ENCODE measurements at regions not wholly inside any gene's neighbourhood (a gene's known extent, or its start where the extent isn't known, plus 50 kb on each side); places are given as distances from the start of the nearest gene placed in this dataset.

GRCh38 chr4:155529716-155530115 lies 136.9 kb upstream of the GUCY1A1 start:
- H2AFZ ChIP-seq (ENCODE audit: control insufficient read depth, low read length), result no peak overlapping the region
- no peaks in the 10 kb centered on the region for H3K4me1 ChIP-seq (ENCODE audit: control insufficient read depth, extremely low read depth, insufficient read depth, low read length)
- no peak overlapping the region for H3K27ac ChIP-seq (ENCODE audit: control insufficient read depth, insufficient read depth, low read length)
- no peak overlapping the region for H3K4me2 ChIP-seq (ENCODE audit: control insufficient read depth, extremely low read depth, insufficient read depth, low read depth, low read length)
- no peak overlapping the region for H3K4me3 ChIP-seq (ENCODE audit: control insufficient read depth in 2 of 3, extremely low read depth in 1 of 3, insufficient read depth in 2 of 3, low read depth in 1 of 3, low read length in 3 of 3)
- TF ChIP-seq EZH2 (IDR thresholded peaks at IDR 0.05; ENCODE audit: low read length) (no peak), CTCF (optimal IDR thresholded peaks at IDR 0.05 in 1 of 3, IDR thresholded peaks at IDR 0.05 in 1 of 3, conservative IDR thresholded peaks at IDR 0.05 in 1 of 3; ENCODE audit: extremely low read depth in 1 of 3, insufficient read depth in 2 of 3, low read length in 3 of 3) (no peak)
- no peaks in the 10 kb centered on the region for H3K9me3 ChIP-seq (ENCODE audit: control insufficient read depth, low read depth, low read length)
- FAIRE-seq (no peak), DNase-seq (ENCODE audit: low read depth, low spot score) (no peak)
- dilution Hi-C loops (cut with MboI; ENCODE audit: extremely low pct_ligation_motif_present, low sequenced_read_pairs), result no loop called here
- no peak overlapping the region for H3K9ac ChIP-seq (ENCODE audit: control insufficient read depth, extremely low read depth, insufficient read depth, low read length)
- H3K27me3 ChIP-seq (ENCODE audit: control insufficient read depth, extremely low read depth, insufficient read depth, low read length), result no peaks in the 10 kb centered on the region
- H3K9me1 ChIP-seq (ENCODE audit: control insufficient read depth, extremely low read depth, insufficient read depth, low read length), result no peaks in the 10 kb centered on the region
- H4K20me1 ChIP-seq (ENCODE audit: control insufficient read depth, extremely low read depth, insufficient read depth, low read length), result no peaks in the 10 kb centered on the region
- no peaks in the 10 kb centered on the region for H3K36me3 ChIP-seq (ENCODE audit: control insufficient read depth in 2 of 2, extremely low read depth in 1 of 2, insufficient read depth in 2 of 2, low read length in 2 of 2)
- H3K79me2 ChIP-seq (ENCODE audit: control insufficient read depth, insufficient read depth, low read length), result no peaks in the 10 kb centered on the region

GRCh38 chr4:155529272-155529671 lies 137.4 kb upstream of the GUCY1A1 start:
- no peak overlapping the region for H2AFZ ChIP-seq (ENCODE audit: control insufficient read depth, low read length)
- no peaks in the 10 kb centered on the region for H3K36me3 ChIP-seq (ENCODE audit: control insufficient read depth in 2 of 2, extremely low read depth in 1 of 2, insufficient read depth in 2 of 2, low read length in 2 of 2)
- H3K9me3 ChIP-seq (ENCODE audit: control insufficient read depth, low read depth, low read length), result no peaks in the 10 kb centered on the region
- no peak overlapping the region for H3K4me3 ChIP-seq (ENCODE audit: control insufficient read depth in 2 of 3, extremely low read depth in 1 of 3, insufficient read depth in 2 of 3, low read depth in 1 of 3, low read length in 3 of 3)
- no peaks in the 10 kb centered on the region for H3K27me3 ChIP-seq (ENCODE audit: control insufficient read depth, extremely low read depth, insufficient read depth, low read length)
- FAIRE-seq (no peak), DNase-seq (ENCODE audit: low read depth, low spot score) (no peak)
- H4K20me1 ChIP-seq (ENCODE audit: control insufficient read depth, extremely low read depth, insufficient read depth, low read length), result no peaks in the 10 kb centered on the region
- no peak overlapping the region for H3K9ac ChIP-seq (ENCODE audit: control insufficient read depth, extremely low read depth, insufficient read depth, low read length)
- no peak overlapping the region for H3K27ac ChIP-seq (ENCODE audit: control insufficient read depth, insufficient read depth, low read length)
- H3K9me1 ChIP-seq (ENCODE audit: control insufficient read depth, extremely low read depth, insufficient read depth, low read length), result no peaks in the 10 kb centered on the region
- TF ChIP-seq CTCF (optimal IDR thresholded peaks at IDR 0.05 in 1 of 3, IDR thresholded peaks at IDR 0.05 in 1 of 3, conservative IDR thresholded peaks at IDR 0.05 in 1 of 3; ENCODE audit: extremely low read depth in 1 of 3, insufficient read depth in 2 of 3, low read length in 3 of 3) (peak in 2 of 3 experiments; percentile 19 to 42), EZH2 (IDR thresholded peaks at IDR 0.05; ENCODE audit: low read length) (no peak)
- H3K4me1 ChIP-seq (ENCODE audit: control insufficient read depth, extremely low read depth, insufficient read depth, low read length), result no peaks in the 10 kb centered on the region
- H3K4me2 ChIP-seq (ENCODE audit: control insufficient read depth, extremely low read depth, insufficient read depth, low read depth, low read length), result no peak overlapping the region
- H3K79me2 ChIP-seq (ENCODE audit: control insufficient read depth, insufficient read depth, low read length), result no peaks in the 10 kb centered on the region
- dilution Hi-C loops (cut with MboI; ENCODE audit: extremely low pct_ligation_motif_present, low sequenced_read_pairs), result no loop called here
